ENCODE measurements at regions not wholly inside any gene's neighbourhood (a gene's known extent, or its start where the extent isn't known, plus 50 kb on each side); places are given as distances from the start of the nearest gene placed in this dataset.

GRCh38 chr1:30046751-30047150 lies 676.6 kb downstream of the MATN1 start:
- intact Hi-C loops (cut with micrococcal nuclease) = no loop called here
- H3K9ac ChIP-seq (ENCODE audit: low read length) = no peak overlapping the region
- H3K4me3 ChIP-seq (replicated peaks in 1 of 2; ENCODE audit: low read depth in 1 of 2, low read length in 2 of 2) = no peak overlapping the region
- H3K27me3 ChIP-seq (ENCODE audit: insufficient read depth, low read length) = peaks cover 23% of the 10 kb centered on the region; the same call in 1 of the 2 replicates
- CTCF ChIA-PET = no interaction called here
- no peaks in the 10 kb centered on the region for H3K36me3 ChIP-seq (ENCODE audit: control insufficient read depth in 1 of 2, insufficient read depth in 2 of 2, low read length in 2 of 2)
- RAD21 ChIA-PET (ENCODE audit: low non-redundant PET in 1 of 2, low total read pairs in 2 of 2, uncharacterized antibody in 2 of 2, unreplicated experiment in 2 of 2) = no interaction called here
- H2AFZ ChIP-seq (ENCODE audit: low read depth, low read length, poor library complexity, severe bottlenecking) = no peak overlapping the region
- H3K9me3 ChIP-seq (ENCODE audit: control insufficient read depth in 1 of 2, insufficient read depth in 1 of 2, low read depth in 1 of 2, low read length in 2 of 2) = no peaks in the 10 kb centered on the region
- H4K20me1 ChIP-seq (ENCODE audit: insufficient read depth) = no peaks in the 10 kb centered on the region
- POLR2A ChIA-PET = no interaction called here
- no peak for TF ChIP-seq EGR1 (IDR thresholded peaks at IDR 0.05; ENCODE audit: low read depth)
- no peak for TF ChIP-seq POLR2A (IDR thresholded peaks at IDR 0.05; ENCODE audit: borderline replicate concordance, extremely low read depth, insufficient read depth, insufficient read length)
- no peak for TF ChIP-seq ZNF274 (IDR thresholded peaks at IDR 0.05; ENCODE audit: low read depth, low read length)
- no peak for TF ChIP-seq MAX (IDR thresholded peaks at IDR 0.05)
- no peak for TF ChIP-seq CBX3 (IDR thresholded peaks at IDR 0.05; ENCODE audit: low read depth)
- no peak for TF ChIP-seq ZBTB33 (IDR thresholded peaks at IDR 0.05; ENCODE audit: extremely low read depth, insufficient replicate concordance, low read length)
- no peak for TF ChIP-seq CTCF (IDR thresholded peaks at IDR 0.05 in 2 of 3, conservative IDR thresholded peaks at IDR 0.05 in 1 of 3; ENCODE audit: borderline replicate concordance in 1 of 3, insufficient read depth in 1 of 3, low read depth in 2 of 3, low read length in 2 of 3)
- TF ChIP-seq ZFX (IDR thresholded peaks at IDR 0.05) = no peak
- TF ChIP-seq SP1 (IDR thresholded peaks at IDR 0.05; ENCODE audit: low read depth) = no peak
- TF ChIP-seq ATF3 (IDR thresholded peaks at IDR 0.05) = no peak
- TF ChIP-seq POLR2AphosphoS5 (IDR thresholded peaks at IDR 0.05; ENCODE audit: low read depth, low read length) = no peak
- no peak for TF ChIP-seq EZH2phosphoT487 (IDR thresholded peaks at IDR 0.05; ENCODE audit: borderline replicate concordance)
- no peak for TF ChIP-seq RAD21 (IDR thresholded peaks at IDR 0.05; ENCODE audit: low read depth)
- TF ChIP-seq EZH2 (IDR thresholded peaks at IDR 0.05) = no peak
- no peak for TF ChIP-seq REST (IDR thresholded peaks at IDR 0.05; ENCODE audit: low read depth)
- TF ChIP-seq TCF7L2 (IDR thresholded peaks at IDR 0.05; ENCODE audit: borderline replicate concordance, extremely low read depth, insufficient read depth, insufficient read length) = no peak
- no peak overlapping the region for H3K4me2 ChIP-seq (ENCODE audit: low read length)
- DNase-seq (ENCODE audit: low read depth, low spot score) (no peak), ATAC-seq (no peak)
- H3K9me2 ChIP-seq (ENCODE audit: insufficient read depth) = no peaks in the 10 kb centered on the region
- no peaks in the 10 kb centered on the region for H3K4me1 ChIP-seq (ENCODE audit: control insufficient read depth in 1 of 2, insufficient read depth in 2 of 2, low read length in 2 of 2)
- BruUV-seq (replicated peaks) = no TSS peak
- H3K79me2 ChIP-seq (ENCODE audit: insufficient read depth, low read length) = no peaks in the 10 kb centered on the region
- H3K27ac ChIP-seq (ENCODE audit: low read depth, low read length) = no peak overlapping the region

All from HCT116 (cell line).